ENCODE measurements at regions not wholly inside any gene's neighbourhood (a gene's known extent, or its start where the extent isn't known, plus 50 kb on each side); places are given as distances from the start of the nearest gene placed in this dataset.

DNA sequence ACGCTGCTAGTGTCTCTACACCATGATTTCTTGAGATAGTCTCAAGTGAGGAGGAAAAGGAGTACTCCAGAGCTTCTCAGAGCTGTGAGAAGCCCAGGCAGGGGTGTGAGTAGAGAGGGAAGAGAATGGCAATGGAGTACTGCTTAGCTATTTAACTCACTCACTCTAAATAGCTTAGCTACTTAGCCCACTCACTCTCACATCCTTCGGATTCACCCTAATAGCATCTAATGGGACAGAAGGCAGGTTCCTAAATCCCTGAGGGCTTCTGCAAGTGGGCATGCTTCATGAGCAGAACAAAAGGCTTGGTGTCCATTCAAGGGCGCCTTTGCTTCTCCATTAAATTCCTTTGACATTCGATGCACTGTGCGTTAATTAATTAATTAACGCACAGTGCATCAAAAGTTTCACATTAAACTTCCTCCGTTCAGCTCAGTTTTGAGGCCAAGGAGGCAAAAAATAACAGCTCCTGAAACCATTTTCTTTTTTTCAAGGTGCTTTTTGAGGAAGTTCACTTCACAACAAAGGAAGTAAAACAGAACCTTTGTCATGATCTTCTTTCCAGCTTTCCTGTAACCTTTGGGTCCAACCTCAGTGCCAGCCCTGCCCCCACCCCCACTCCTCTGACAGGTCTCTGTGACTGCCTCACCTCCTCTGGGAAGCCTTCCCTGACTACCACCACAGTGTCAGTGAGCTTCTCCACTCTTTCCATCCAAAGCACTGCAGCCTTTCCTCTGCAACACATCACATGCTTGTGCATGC is 294.0 kb downstream of the SEC61B start:
- Histone ChIP-seq H3K9me2 (no peaks in the 10 kb centered on the region), H3K4me3 (ENCODE audit: low read depth in 2 of 2, low read length in 1 of 2) (no peak overlapping the region), H3K36me3 (replicated peaks in 1 of 2; ENCODE audit: control insufficient read depth in 1 of 2, insufficient read depth in 2 of 2, low read length in 1 of 2) (no peaks in the 10 kb centered on the region), H3K27me3 (ENCODE audit: insufficient read depth) (no peaks in the 10 kb centered on the region; the same call in 1 of the 2 replicates), H3K4me1 (ENCODE audit: control insufficient read depth in 1 of 2, insufficient read depth in 2 of 2, low read depth in 1 of 2, low read length in 1 of 2) (peaks cover 0 to 5% of the 10 kb centered on the region in 2 experiments; a peak in 2 of 4 replicates), H3K79me2 (ENCODE audit: insufficient read depth) (no peaks in the 10 kb centered on the region), H3F3A (replicated peaks; ENCODE audit: insufficient read depth) (no peaks in the 10 kb centered on the region), H4K20me1 (ENCODE audit: insufficient read depth) (no peaks in the 10 kb centered on the region), H3K4me2 (no peak overlapping the region), H2AFZ (ENCODE audit: low read depth) (no peak overlapping the region), H3K9me3 (no peaks in the 10 kb centered on the region), H3K9ac (no peak overlapping the region), H3K27ac (ENCODE audit: low read depth in 2 of 2, low read length in 1 of 2) (no peak overlapping the region)
- 89% methylated on average over 6 of the region's 7 CpGs for WGBS (ENCODE audit: low lambda C conversion rate)
- ChIA-PET CTCF (interaction anchor here (0.9 to 1.6 kb wide), 2 partner anchors 10 to 11 kb away, joined by 4 to 5 read pairs; no protein-coding TSS in a partner anchor), POLR2A (no interaction called here)
- DNase-seq = no peak
- TF ChIP-seq, protein P1, sequence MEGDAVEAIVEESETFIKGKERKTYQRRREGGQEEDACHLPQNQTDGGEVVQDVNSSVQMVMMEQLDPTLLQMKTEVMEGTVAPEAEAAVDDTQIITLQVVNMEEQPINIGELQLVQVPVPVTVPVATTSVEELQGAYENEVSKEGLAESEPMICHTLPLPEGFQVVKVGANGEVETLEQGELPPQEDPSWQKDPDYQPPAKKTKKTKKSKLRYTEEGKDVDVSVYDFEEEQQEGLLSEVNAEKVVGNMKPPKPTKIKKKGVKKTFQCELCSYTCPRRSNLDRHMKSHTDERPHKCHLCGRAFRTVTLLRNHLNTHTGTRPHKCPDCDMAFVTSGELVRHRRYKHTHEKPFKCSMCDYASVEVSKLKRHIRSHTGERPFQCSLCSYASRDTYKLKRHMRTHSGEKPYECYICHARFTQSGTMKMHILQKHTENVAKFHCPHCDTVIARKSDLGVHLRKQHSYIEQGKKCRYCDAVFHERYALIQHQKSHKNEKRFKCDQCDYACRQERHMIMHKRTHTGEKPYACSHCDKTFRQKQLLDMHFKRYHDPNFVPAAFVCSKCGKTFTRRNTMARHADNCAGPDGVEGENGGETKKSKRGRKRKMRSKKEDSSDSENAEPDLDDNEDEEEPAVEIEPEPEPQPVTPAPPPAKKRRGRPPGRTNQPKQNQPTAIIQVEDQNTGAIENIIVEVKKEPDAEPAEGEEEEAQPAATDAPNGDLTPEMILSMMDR (IDR thresholded peaks at IDR 0.05) = no peak
- TF ChIP-seq FOSL2 (IDR thresholded peaks at IDR 0.05; ENCODE audit: borderline replicate concordance, low read depth) (no peak), JUND (IDR thresholded peaks at IDR 0.05) (no peak), TAF1 (IDR thresholded peaks at IDR 0.05; ENCODE audit: borderline replicate concordance, low read depth, low read length) (no peak), EP300 (IDR thresholded peaks at IDR 0.05; ENCODE audit: borderline replicate concordance in 1 of 2, low read depth in 1 of 2, low read length in 1 of 2) (no peak), GATA2 (CRISPR knock-in tag; IDR thresholded peaks at IDR 0.05) (no peak), NRF1 (IDR thresholded peaks at IDR 0.05; ENCODE audit: low read depth, low read length) (no peak), EZH2phosphoT487 (IDR thresholded peaks at IDR 0.05; ENCODE audit: borderline replicate concordance, low read depth) (no peak), FOXJ3 (CRISPR knock-in tag; IDR thresholded peaks at IDR 0.05) (no peak), SIN3A (IDR thresholded peaks at IDR 0.05; ENCODE audit: borderline replicate concordance, low read depth, low read length) (no peak), USF2 (IDR thresholded peaks at IDR 0.05; ENCODE audit: borderline replicate concordance, low read depth, low read length) (no peak)

DNA sequence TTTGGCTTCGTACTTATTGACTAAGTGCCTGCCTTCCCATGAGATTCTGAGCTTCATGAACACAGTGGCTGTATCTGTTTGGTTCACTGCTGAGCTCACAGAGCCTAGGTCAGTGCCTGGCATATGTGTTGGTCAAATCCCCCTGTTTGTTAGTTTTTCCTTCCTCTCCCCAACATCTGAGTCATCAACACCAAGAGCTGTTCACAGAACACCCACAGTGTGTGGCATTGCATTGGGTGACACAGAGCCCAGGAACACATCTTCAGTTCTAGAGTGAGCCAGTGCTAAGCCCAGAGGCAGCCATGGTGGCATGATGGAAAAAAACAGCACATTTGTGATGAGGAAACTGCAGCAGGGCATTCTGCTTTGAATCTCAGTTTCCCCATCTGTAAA is 294.6 kb downstream of the SEC61B start:
- ChIA-PET CTCF (interaction anchor here (1.6 kb wide), 1 partner anchor 10 kb away, joined by 4 read pairs; no protein-coding TSS in a partner anchor), POLR2A (no interaction called here)
- no peak overlapping the region for H3K9ac ChIP-seq
- no peaks in the 10 kb centered on the region for H3F3A ChIP-seq (replicated peaks; ENCODE audit: insufficient read depth)
- no peak overlapping the region for H2AFZ ChIP-seq (ENCODE audit: low read depth)
- H4K20me1 ChIP-seq (ENCODE audit: insufficient read depth) = no peaks in the 10 kb centered on the region
- H3K4me1 ChIP-seq (ENCODE audit: control insufficient read depth in 1 of 2, insufficient read depth in 2 of 2, low read depth in 1 of 2, low read length in 1 of 2) = peaks cover 0 to 3% of the 10 kb centered on the region in 2 experiments; a peak in 1 of 4 replicates
- no peak overlapping the region for H3K4me2 ChIP-seq
- no peak overlapping the region for H3K4me3 ChIP-seq (ENCODE audit: low read depth in 2 of 2, low read length in 1 of 2)
- TF ChIP-seq NFIC (IDR thresholded peaks at IDR 0.05; ENCODE audit: borderline replicate concordance) (no peak), JUND (IDR thresholded peaks at IDR 0.05) (no peak), TAF1 (IDR thresholded peaks at IDR 0.05; ENCODE audit: borderline replicate concordance, low read depth, low read length) (no peak), ELF1 (IDR thresholded peaks at IDR 0.05) (no peak), SIN3A (IDR thresholded peaks at IDR 0.05; ENCODE audit: borderline replicate concordance, low read depth, low read length) (no peak), NRF1 (IDR thresholded peaks at IDR 0.05; ENCODE audit: low read depth, low read length) (no peak), TEAD4 (IDR thresholded peaks at IDR 0.05; ENCODE audit: borderline replicate concordance, insufficient read depth) (no peak), EZH2phosphoT487 (IDR thresholded peaks at IDR 0.05; ENCODE audit: borderline replicate concordance, low read depth) (no peak), GATA2 (CRISPR knock-in tag; IDR thresholded peaks at IDR 0.05) (no peak), REST (IDR thresholded peaks at IDR 0.05; ENCODE audit: low read depth, low read length) (no peak), FOXM1 (IDR thresholded peaks at IDR 0.05; ENCODE audit: low read depth) (no peak)
- TF ChIP-seq, protein P1 (IDR thresholded peaks at IDR 0.05) = no peak
- H3K27me3 ChIP-seq (ENCODE audit: insufficient read depth) = no peaks in the 10 kb centered on the region; the same call in 1 of the 2 replicates
- H3K9me2 ChIP-seq = no peaks in the 10 kb centered on the region
- H3K27ac ChIP-seq (ENCODE audit: low read depth in 2 of 2, low read length in 1 of 2) = no peak overlapping the region
- WGBS (ENCODE audit: low lambda C conversion rate) = 87% methylated on average over 1 of the region's 1 CpG
- DNase-seq = no peak
- no peaks in the 10 kb centered on the region for H3K36me3 ChIP-seq (replicated peaks in 1 of 2; ENCODE audit: control insufficient read depth in 1 of 2, insufficient read depth in 2 of 2, low read length in 1 of 2)
- no peaks in the 10 kb centered on the region for H3K9me3 ChIP-seq
- no peaks in the 10 kb centered on the region for H3K79me2 ChIP-seq (ENCODE audit: insufficient read depth)
